ENCODE measurements at regions not wholly inside any gene's neighbourhood (a gene's known extent, or its start where the extent isn't known, plus 50 kb on each side); places are given as distances from the start of the nearest gene placed in this dataset.

GRCh38 chr2:35932276-35932963, 423.2 kb upstream of the CRIM1 start:
- no peak overlapping the region for H3K4me3 ChIP-seq (ENCODE audit: low read depth in 2 of 2, low read length in 1 of 2)
- 23% methylated on average over 5 of the region's 5 CpGs for WGBS (ENCODE audit: low lambda C conversion rate)
- H4K20me1 ChIP-seq (ENCODE audit: insufficient read depth), result no peaks in the 10 kb centered on the region
- H3K36me3 ChIP-seq (replicated peaks in 1 of 2; ENCODE audit: control insufficient read depth in 1 of 2, insufficient read depth in 2 of 2, low read length in 1 of 2), result no peaks in the 10 kb centered on the region
- H3K9me3 ChIP-seq, result no peaks in the 10 kb centered on the region
- TF ChIP-seq EP300 (IDR thresholded peaks at IDR 0.05; ENCODE audit: borderline replicate concordance in 1 of 2, low read depth in 1 of 2, low read length in 1 of 2) (no peak), ELF1 (IDR thresholded peaks at IDR 0.05) (no peak), POLR2AphosphoS5 (IDR thresholded peaks at IDR 0.05; ENCODE audit: low read depth, low read length) (no peak), SMC3 (IDR thresholded peaks at IDR 0.05; ENCODE audit: low read depth, low read length) (no peak), FOXJ3 (CRISPR knock-in tag; IDR thresholded peaks at IDR 0.05) (no peak), ZBTB33 (IDR thresholded peaks at IDR 0.05; ENCODE audit: borderline replicate concordance, low read depth) (no peak), RXRA (IDR thresholded peaks at IDR 0.05; ENCODE audit: borderline replicate concordance, low read depth) (no peak), MAX (IDR thresholded peaks at IDR 0.05; ENCODE audit: low read depth) (no peak), REST (IDR thresholded peaks at IDR 0.05; ENCODE audit: low read depth, low read length) (no peak), FOSL2 (IDR thresholded peaks at IDR 0.05; ENCODE audit: borderline replicate concordance, low read depth) (no peak), JUND (IDR thresholded peaks at IDR 0.05) (no peak), MXI1 (IDR thresholded peaks at IDR 0.05; ENCODE audit: low read depth, low read length) (no peak), RAD21 (IDR thresholded peaks at IDR 0.05; ENCODE audit: low read length) (no peak), YY1 (IDR thresholded peaks at IDR 0.05; ENCODE audit: low read depth) (no peak), FOXM1 (IDR thresholded peaks at IDR 0.05; ENCODE audit: low read depth) (no peak)
- TF ChIP-seq, protein P1, sequence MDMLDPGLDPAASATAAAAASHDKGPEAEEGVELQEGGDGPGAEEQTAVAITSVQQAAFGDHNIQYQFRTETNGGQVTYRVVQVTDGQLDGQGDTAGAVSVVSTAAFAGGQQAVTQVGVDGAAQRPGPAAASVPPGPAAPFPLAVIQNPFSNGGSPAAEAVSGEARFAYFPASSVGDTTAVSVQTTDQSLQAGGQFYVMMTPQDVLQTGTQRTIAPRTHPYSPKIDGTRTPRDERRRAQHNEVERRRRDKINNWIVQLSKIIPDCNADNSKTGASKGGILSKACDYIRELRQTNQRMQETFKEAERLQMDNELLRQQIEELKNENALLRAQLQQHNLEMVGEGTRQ (IDR thresholded peaks at IDR 0.05; ENCODE audit: borderline replicate concordance, low read depth, low read length), result no peak
- H3K4me1 ChIP-seq (ENCODE audit: control insufficient read depth in 1 of 2, insufficient read depth in 2 of 2, low read depth in 1 of 2, low read length in 1 of 2), result no peaks in the 10 kb centered on the region
- H3K9me2 ChIP-seq, result no peaks in the 10 kb centered on the region
- H3K27ac ChIP-seq (ENCODE audit: low read depth in 2 of 2, low read length in 1 of 2), result no peak overlapping the region
- peaks cover 10% of the 10 kb centered on the region; the same call in 1 of the 2 replicates for H3K27me3 ChIP-seq (ENCODE audit: insufficient read depth)
- ChIA-PET POLR2A (no interaction called here), CTCF (interaction anchor here (0.7 kb wide), 1 partner anchor 40 kb away, joined by 3 read pairs; no protein-coding TSS in a partner anchor)
- H2AFZ ChIP-seq (ENCODE audit: low read depth), result no peak overlapping the region
- H3K4me2 ChIP-seq, result no peak overlapping the region
- no peaks in the 10 kb centered on the region for H3K79me2 ChIP-seq (ENCODE audit: insufficient read depth)
- DNase-seq, result no peak
- no peak overlapping the region for H3K9ac ChIP-seq
- no peaks in the 10 kb centered on the region for H3F3A ChIP-seq (replicated peaks; ENCODE audit: insufficient read depth)

All from SK-N-SH (cell line).